BJ (cell line): ENCODE measurements at regions not wholly inside any gene's neighbourhood (a gene's known extent, or its start where the extent isn't known, plus 50 kb on each side); places are given as distances from the start of the nearest gene placed in this dataset.

Experiments
- CTCF ChIA-PET: fragments of 350-600 bp; formaldehyde crosslinking; extraction: SDS; loops from one replicate; lab custom pipeline; 2021; ENCODE audit warnings: antibody characterized with exemption, inconsistent platforms; lab: Yijun Ruan, JAX
- POLR2A ChIA-PET: fragments of 300-600 bp; sonication (Branson Sonifier 250); formaldehyde crosslinking; extraction: SDS; loops from one replicate; lab custom pipeline; 2021; ENCODE audit warnings: antibody characterized with exemption; lab: Charles Lee
- DNase-seq: peaks from one replicate; pipeline ENCODE4 v3.0.0-alpha.2; 2011; ENCODE audit warnings: low read depth
- H3K27me3 ChIP-seq: 2 replicates; pipeline ENCODE4 v1.6.0; 2011; ENCODE audit warnings: low read length; ENCODE audit not compliant: control insufficient read depth, insufficient read depth
- H3K36me3 ChIP-seq: 2 replicates; pipeline ENCODE4 v1.5.1; 2011; ENCODE audit warnings: low read length; ENCODE audit not compliant: control insufficient read depth, insufficient read depth
- H3K4me3 ChIP-seq: 2 replicates; pipeline ENCODE4 v1.5.1; 2011; ENCODE audit warnings: low read depth, mild to moderate bottlenecking, control low read depth, low read length
- CTCF ChIP-seq: IDR thresholded peaks from 2 replicates; pipeline ENCODE4 v1.5.1; 2011; ENCODE audit warnings: low read depth, mild to moderate bottlenecking, control low read depth, inconsistent platforms, low read length, moderate library complexity; ENCODE audit not compliant: insufficient read depth

DNA sequence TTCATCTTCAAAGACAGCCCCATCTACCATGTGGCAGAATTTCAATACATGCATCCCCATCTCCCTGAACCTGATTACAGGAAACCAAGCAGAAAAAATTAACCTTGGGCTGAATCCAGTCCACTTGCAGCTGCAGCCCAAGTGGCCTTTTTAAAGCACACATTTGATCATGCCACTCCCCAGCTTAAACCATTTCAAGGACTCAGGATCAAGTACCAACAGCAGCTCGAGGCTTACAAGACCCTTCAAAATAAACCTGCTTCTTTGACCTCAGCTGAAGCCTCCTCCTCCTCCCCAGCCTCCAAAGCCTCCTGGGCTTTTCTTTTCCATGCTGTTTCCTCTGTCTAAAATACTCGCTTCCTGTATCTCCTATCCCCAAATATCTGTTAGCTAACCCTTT is 50.7 kb upstream of the KIT start:
- POLR2A ChIA-PET = interaction anchor here (1.1 kb wide), 1 partner anchor 21 kb away, joined by 3 read pairs; no protein-coding TSS in a partner anchor
- TF ChIP-seq CTCF = no peak
- no peak for DNase-seq
- Histone ChIP-seq H3K27me3 (peaks cover 4% of the 10 kb centered on the region; the same call in 1 of the 2 replicates), H3K4me3 (no peak overlapping the region), H3K36me3 (no peaks in the 10 kb centered on the region)
- CTCF ChIA-PET = interaction anchor here (0.7 to 1.6 kb wide), 3 partner anchors 8 to 642 kb away, joined by 3 to 4 read pairs (median 3); no protein-coding TSS in a partner anchor

- Histone ChIP-seq H3K36me3 (no peaks in the 10 kb centered on the region), H3K4me3 (no peak overlapping the region), H3K27me3 (peaks cover 4% of the 10 kb centered on the region; the same call in 1 of the 2 replicates)
- no peak for TF ChIP-seq CTCF
- ChIA-PET POLR2A (interaction anchor here (1.1 kb wide), 1 partner anchor 21 kb away, joined by 3 read pairs; no protein-coding TSS in a partner anchor), CTCF (interaction anchor here (0.9 to 1.6 kb wide), 2 partner anchors 9 to 39 kb away, joined by 3 to 4 read pairs; no protein-coding TSS in a partner anchor)
- no peak for DNase-seq
Measured at GRCh38 chr4:54607521-54607920, 50.2 kb upstream of the KIT start.
